ENCODE measurements at regions not wholly inside any gene's neighbourhood (a gene's known extent, or its start where the extent isn't known, plus 50 kb on each side); places are given as distances from the start of the nearest gene placed in this dataset.

- no peak for DNase-seq (ENCODE audit: low read depth in 1 of 2, low spot score in 1 of 2)
Observed at GRCh38 chr2:191514613-191515012, 163.3 kb upstream of the NABP1 start.

GRCh38 chr2:191515551-191515950 is 162.4 kb upstream of the NABP1 start:
- DNase-seq (ENCODE audit: low read depth in 1 of 2, low spot score in 1 of 2), result no peak

- DNase-seq (ENCODE audit: low read depth in 1 of 2, low spot score in 1 of 2), result no peak
Observed at GRCh38 chr2:191516260-191516659, 161.7 kb upstream of the NABP1 start.

GRCh38 chr2:191521608-191522208 is 156.2 kb upstream of the NABP1 start:
- no peak for DNase-seq (ENCODE audit: low read depth in 1 of 2, low spot score in 1 of 2)

- DNase-seq (ENCODE audit: low read depth in 1 of 2, low spot score in 1 of 2), result no peak
Observed at GRCh38 chr2:191522478-191523120, 155.3 kb upstream of the NABP1 start.

- no peak for DNase-seq (ENCODE audit: low read depth in 1 of 2, low spot score in 1 of 2)
Observed at GRCh38 chr2:191526091-191526490, 151.8 kb upstream of the NABP1 start.

- no peak for DNase-seq (ENCODE audit: low read depth in 1 of 2, low spot score in 1 of 2)
Observed at GRCh38 chr2:191526536-191526935, 151.4 kb upstream of the NABP1 start.

- DNase-seq (ENCODE audit: low read depth in 1 of 2, low spot score in 1 of 2), result no peak
Observed at GRCh38 chr2:191526953-191527556, 150.9 kb upstream of the NABP1 start.

- no peak for DNase-seq (ENCODE audit: low read depth in 1 of 2, low spot score in 1 of 2)
Observed at GRCh38 chr2:191530618-191531017, 147.3 kb upstream of the NABP1 start.

GRCh38 chr2:191533693-191534180 is 144.2 kb upstream of the NABP1 start:
- no peak for DNase-seq (ENCODE audit: low read depth in 1 of 2, low spot score in 1 of 2)

GRCh38 chr2:191537921-191538320 is 140.0 kb upstream of the NABP1 start:
- DNase-seq (ENCODE audit: low read depth in 1 of 2, low spot score in 1 of 2), result no peak

- no peak for DNase-seq (ENCODE audit: low read depth in 1 of 2, low spot score in 1 of 2)
Observed at GRCh38 chr2:191538334-191538903, 139.5 kb upstream of the NABP1 start.

GRCh38 chr2:191539068-191539467 is 138.9 kb upstream of the NABP1 start:
- DNase-seq (ENCODE audit: low read depth in 1 of 2, low spot score in 1 of 2), result no peak

- DNase-seq (ENCODE audit: low read depth in 1 of 2, low spot score in 1 of 2), result no peak
Observed at GRCh38 chr2:191540681-191541080, 137.3 kb upstream of the NABP1 start.

- no peak for DNase-seq (ENCODE audit: low read depth in 1 of 2, low spot score in 1 of 2)
Observed at GRCh38 chr2:191543708-191544107, 134.2 kb upstream of the NABP1 start.

GRCh38 chr2:191544461-191545062 is 133.4 kb upstream of the NABP1 start:
- DNase-seq (ENCODE audit: low read depth in 1 of 2, low spot score in 1 of 2), result no peak

GRCh38 chr2:191545361-191545760 is 132.6 kb upstream of the NABP1 start:
- no peak for DNase-seq (ENCODE audit: low read depth in 1 of 2, low spot score in 1 of 2)

- DNase-seq (ENCODE audit: low read depth in 1 of 2, low spot score in 1 of 2), result no peak
Observed at GRCh38 chr2:191552066-191552465, 125.9 kb upstream of the NABP1 start.

- DNase-seq (ENCODE audit: low read depth in 1 of 2, low spot score in 1 of 2), result no peak
Observed at GRCh38 chr2:191554240-191554639, 123.7 kb upstream of the NABP1 start.

GRCh38 chr2:191555092-191555742 is 122.7 kb upstream of the NABP1 start:
- DNase-seq (ENCODE audit: low read depth in 1 of 2, low spot score in 1 of 2), result peak; percentile 45 to 68

GRCh38 chr2:191556463-191556862 is 121.5 kb upstream of the NABP1 start:
- DNase-seq (ENCODE audit: low read depth in 1 of 2, low spot score in 1 of 2), result no peak

Data from stimulated activated CD4-positive, alpha-beta T cell treated with anti-CD3 and anti-CD28 coated beads, Interleukin-15, amount 100 ng/mL, for 1 hour (primary cell).